HAP-1 (cell line): ENCODE measurements at regions not wholly inside any gene's neighbourhood (a gene's known extent, or its start where the extent isn't known, plus 50 kb on each side); places are given as distances from the start of the nearest gene placed in this dataset.
A peak's percentile ranks its signal among the peaks of the same experiment; 100 is the strongest.

Experiments used
- DNase-seq, 2 experiments: peaks; one replicate each; pipeline ENCODE4 v3.0.0-alpha.2; 2016 to 2020; ENCODE audit warnings: low spot score in 2 of 2
- H3K27me3 ChIP-seq: fragments of 250-450 bp; sonication (Bioruptor Pico); 2 replicates; pipeline ENCODE4 v1.5.1; 2020; ENCODE audit warnings: low read depth, mild to moderate bottlenecking, moderate library complexity
- H3K36me3 ChIP-seq: fragments of 250-450 bp; sonication (Bioruptor Pico); replicated peaks from 2 replicates; pipeline ENCODE4 v1.5.1; 2020; ENCODE audit warnings: mild to moderate bottlenecking
- H3K4me1 ChIP-seq: fragments of 250-450 bp; sonication (Bioruptor Pico); 2 replicates; pipeline ENCODE4 v1.5.1; 2020; ENCODE audit warnings: mild to moderate bottlenecking
- H3K4me3 ChIP-seq: fragments of 250-450 bp; sonication (Bioruptor Pico); 2 replicates; pipeline ENCODE4 v1.5.1; 2020; ENCODE audit warnings: mild to moderate bottlenecking, moderate library complexity
- H3K9me3 ChIP-seq: fragments of 250-450 bp; sonication (Bioruptor Pico); 2 replicates; pipeline ENCODE4 v1.5.1; 2020; ENCODE audit warnings: mild to moderate bottlenecking, moderate library complexity
- in situ Hi-C: fragments of 300-500 bp; cut with MboI; formaldehyde crosslinking; loops from 3 replicates; pipeline ENCODE4 v1.14.3; 2020; ENCODE audit warnings: low sequenced_read_pairs, inconsistent platforms, mixed read lengths

GRCh38 chr7:50962962-50963374, 180.3 kb upstream of the GRB10 start:
- DNase-seq: peak; percentile 56 to 76
- no peaks in the 10 kb centered on the region for H3K27me3 ChIP-seq
- H3K4me3 ChIP-seq: no peak overlapping the region
- H3K36me3 ChIP-seq: no peaks in the 10 kb centered on the region
- in situ Hi-C loops: no loop called here
- H3K4me1 ChIP-seq: peaks cover 7% of the 10 kb centered on the region
- H3K9me3 ChIP-seq: no peaks in the 10 kb centered on the region

GRCh38 chr7:50962281-50962883, 179.7 kb upstream of the GRB10 start:
- no peaks in the 10 kb centered on the region for H3K9me3 ChIP-seq
- no peak for DNase-seq
- H3K36me3 ChIP-seq: no peaks in the 10 kb centered on the region
- in situ Hi-C loops: no loop called here
- no peaks in the 10 kb centered on the region for H3K27me3 ChIP-seq
- no peak overlapping the region for H3K4me3 ChIP-seq
- peaks cover 7% of the 10 kb centered on the region for H3K4me1 ChIP-seq

- in situ Hi-C loops: no loop called here
- H3K9me3 ChIP-seq: no peaks in the 10 kb centered on the region
- H3K4me1 ChIP-seq: peaks cover 7% of the 10 kb centered on the region
- H3K27me3 ChIP-seq: no peaks in the 10 kb centered on the region
- DNase-seq: no peak
- no peaks in the 10 kb centered on the region for H3K36me3 ChIP-seq
- no peak overlapping the region for H3K4me3 ChIP-seq
Measured at GRCh38 chr7:50960621-50961310, 178.1 kb upstream of the GRB10 start.

GRCh38 chr7:50959991-50960390, 177.3 kb upstream of the GRB10 start:
- H3K4me3 ChIP-seq: no peak overlapping the region
- H3K4me1 ChIP-seq: peaks cover 7% of the 10 kb centered on the region
- no peak for DNase-seq
- no peaks in the 10 kb centered on the region for H3K27me3 ChIP-seq
- no peaks in the 10 kb centered on the region for H3K36me3 ChIP-seq
- in situ Hi-C loops: no loop called here
- no peaks in the 10 kb centered on the region for H3K9me3 ChIP-seq

- DNase-seq: no peak
- Histone ChIP-seq H3K36me3 (no peaks in the 10 kb centered on the region), H3K9me3 (no peaks in the 10 kb centered on the region), H3K4me3 (no peak overlapping the region), H3K27me3 (no peaks in the 10 kb centered on the region), H3K4me1 (peaks cover 7% of the 10 kb centered on the region)
- in situ Hi-C loops: no loop called here
Measured at GRCh38 chr7:50959560-50959959, 176.9 kb upstream of the GRB10 start.

- H3K9me3 ChIP-seq: no peaks in the 10 kb centered on the region
- H3K4me3 ChIP-seq: no peak overlapping the region
- in situ Hi-C loops: no loop called here
- H3K36me3 ChIP-seq: no peaks in the 10 kb centered on the region
- H3K27me3 ChIP-seq: no peaks in the 10 kb centered on the region
- peaks cover 4% of the 10 kb centered on the region for H3K4me1 ChIP-seq
- no peak for DNase-seq
Measured at GRCh38 chr7:50957855-50958254, 175.2 kb upstream of the GRB10 start.

- Histone ChIP-seq H3K4me3 (no peak overlapping the region), H3K36me3 (no peaks in the 10 kb centered on the region), H3K27me3 (no peaks in the 10 kb centered on the region), H3K4me1 (peaks cover under 1% of the 10 kb centered on the region), H3K9me3 (no peaks in the 10 kb centered on the region)
- no peak for DNase-seq
- in situ Hi-C loops: no loop called here
Measured at GRCh38 chr7:50957431-50957830, 174.7 kb upstream of the GRB10 start.

- Histone ChIP-seq H3K4me1 (no peaks in the 10 kb centered on the region), H3K27me3 (no peaks in the 10 kb centered on the region), H3K4me3 (no peak overlapping the region), H3K9me3 (no peaks in the 10 kb centered on the region), H3K36me3 (no peaks in the 10 kb centered on the region)
- in situ Hi-C loops: no loop called here
- no peak for DNase-seq
Measured at GRCh38 chr7:50956522-50957155, 173.9 kb upstream of the GRB10 start.

GRCh38 chr7:50954716-50955115, 172.0 kb upstream of the GRB10 start:
- no peaks in the 10 kb centered on the region for H3K9me3 ChIP-seq
- in situ Hi-C loops: no loop called here

GRCh38 chr7:50954245-50954644, 171.5 kb upstream of the GRB10 start:
- Histone ChIP-seq H3K4me3 (no peak overlapping the region), H3K36me3 (no peaks in the 10 kb centered on the region), H3K4me1 (no peaks in the 10 kb centered on the region), H3K9me3 (no peaks in the 10 kb centered on the region), H3K27me3 (no peaks in the 10 kb centered on the region)
- no peak for DNase-seq
- in situ Hi-C loops: no loop called here

More at GRCh38 chr7:50954716-50955115, 172.0 kb upstream of the GRB10 start:
- H3K4me1 ChIP-seq: no peaks in the 10 kb centered on the region
- H3K36me3 ChIP-seq: no peaks in the 10 kb centered on the region
- H3K4me3 ChIP-seq: no peak overlapping the region
- DNase-seq: no peak
- H3K27me3 ChIP-seq: no peaks in the 10 kb centered on the region

- no peak for DNase-seq
- Histone ChIP-seq H3K4me3 (no peak overlapping the region), H3K4me1 (no peaks in the 10 kb centered on the region), H3K27me3 (no peaks in the 10 kb centered on the region), H3K9me3 (no peaks in the 10 kb centered on the region), H3K36me3 (no peaks in the 10 kb centered on the region)
- in situ Hi-C loops: no loop called here
Measured at GRCh38 chr7:50953820-50954219, 171.1 kb upstream of the GRB10 start.

- Histone ChIP-seq H3K27me3 (no peaks in the 10 kb centered on the region), H3K9me3 (no peaks in the 10 kb centered on the region), H3K4me1 (no peaks in the 10 kb centered on the region), H3K36me3 (no peaks in the 10 kb centered on the region), H3K4me3 (no peak overlapping the region)
- in situ Hi-C loops: no loop called here
- no peak for DNase-seq
Measured at GRCh38 chr7:50953303-50953702, 170.6 kb upstream of the GRB10 start.

- no peak for DNase-seq
- H3K36me3 ChIP-seq: no peaks in the 10 kb centered on the region
- no peaks in the 10 kb centered on the region for H3K4me1 ChIP-seq
- no peaks in the 10 kb centered on the region for H3K9me3 ChIP-seq
- H3K27me3 ChIP-seq: no peaks in the 10 kb centered on the region
- no peak overlapping the region for H3K4me3 ChIP-seq
- in situ Hi-C loops: no loop called here
Measured at GRCh38 chr7:50952544-50952943, 169.8 kb upstream of the GRB10 start.

GRCh38 chr7:50952120-50952519, 169.4 kb upstream of the GRB10 start:
- DNase-seq: no peak
- in situ Hi-C loops: no loop called here

More at GRCh38 chr7:50952120-50952519, 169.4 kb upstream of the GRB10 start:
- Histone ChIP-seq H3K4me1 (no peaks in the 10 kb centered on the region), H3K27me3 (no peaks in the 10 kb centered on the region), H3K36me3 (no peaks in the 10 kb centered on the region), H3K4me3 (no peak overlapping the region), H3K9me3 (no peaks in the 10 kb centered on the region)
